GM19043 (cell line): ENCODE measurements at regions not wholly inside any gene's neighbourhood (a gene's known extent, or its start where the extent isn't known, plus 50 kb on each side); places are given as distances from the start of the nearest gene placed in this dataset.

Experiments used
- ATAC-seq: cut with Tn5 transposase; IDR thresholded peaks from one replicate; pipeline ENCODE4 v1.9.1; 2021; ENCODE audit warnings: low read depth; ENCODE audit not compliant: unreplicated experiment

- ATAC-seq, result no peak
Measured at GRCh38 chr2:238963161-238963970, 115.5 kb downstream of the TWIST2 start.

GRCh38 chr2:238963971-238964328 is 116.1 kb downstream of the TWIST2 start:
- ATAC-seq, result no peak

GRCh38 chr2:238964544-238965067 is 116.7 kb downstream of the TWIST2 start:
- no peak for ATAC-seq

GRCh38 chr2:238965371-238966071 is 117.6 kb downstream of the TWIST2 start:
- no peak for ATAC-seq

DNA sequence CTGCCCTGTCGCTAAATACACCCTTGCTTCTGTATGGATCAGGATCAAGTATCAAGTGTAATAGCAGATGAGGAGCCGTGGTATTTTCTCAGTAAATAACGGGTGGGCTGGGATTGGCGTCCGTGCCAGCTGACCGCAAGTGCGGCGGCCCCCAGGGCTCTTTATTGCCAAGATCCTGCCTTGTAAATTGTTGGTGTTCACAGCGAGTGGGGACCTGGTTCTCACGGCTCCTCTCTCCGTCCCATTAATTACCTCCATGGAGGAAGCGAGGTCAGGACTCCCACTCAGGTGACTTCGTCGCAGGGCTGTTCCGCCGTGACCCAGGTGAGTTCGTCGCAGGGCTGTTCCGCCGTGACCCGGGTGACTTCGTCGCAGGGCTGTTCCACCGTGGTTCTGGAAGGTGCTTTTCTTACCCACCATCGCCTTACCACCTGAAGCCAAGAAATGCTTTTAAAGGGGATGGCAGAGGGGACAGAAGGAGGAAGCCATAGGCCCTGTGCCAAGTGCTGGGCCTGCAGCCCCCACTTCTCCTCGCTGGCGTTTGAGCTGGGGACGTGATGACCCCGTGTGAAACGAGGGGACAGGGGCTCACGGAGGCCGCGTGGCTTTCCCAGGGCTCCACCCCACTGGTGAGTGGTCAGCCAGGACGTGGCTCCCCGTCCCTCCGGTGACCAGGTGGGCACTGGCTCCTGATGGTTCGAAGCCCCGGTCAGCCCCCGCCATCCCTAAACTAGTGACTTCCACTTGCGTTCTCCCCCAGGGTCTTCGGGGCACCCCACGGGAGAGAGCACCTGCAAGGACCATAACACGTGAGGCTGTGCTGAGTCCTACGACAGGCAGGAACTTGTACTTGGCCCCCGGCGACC is 118.4 kb downstream of the TWIST2 start:
- no peak for ATAC-seq

DNA sequence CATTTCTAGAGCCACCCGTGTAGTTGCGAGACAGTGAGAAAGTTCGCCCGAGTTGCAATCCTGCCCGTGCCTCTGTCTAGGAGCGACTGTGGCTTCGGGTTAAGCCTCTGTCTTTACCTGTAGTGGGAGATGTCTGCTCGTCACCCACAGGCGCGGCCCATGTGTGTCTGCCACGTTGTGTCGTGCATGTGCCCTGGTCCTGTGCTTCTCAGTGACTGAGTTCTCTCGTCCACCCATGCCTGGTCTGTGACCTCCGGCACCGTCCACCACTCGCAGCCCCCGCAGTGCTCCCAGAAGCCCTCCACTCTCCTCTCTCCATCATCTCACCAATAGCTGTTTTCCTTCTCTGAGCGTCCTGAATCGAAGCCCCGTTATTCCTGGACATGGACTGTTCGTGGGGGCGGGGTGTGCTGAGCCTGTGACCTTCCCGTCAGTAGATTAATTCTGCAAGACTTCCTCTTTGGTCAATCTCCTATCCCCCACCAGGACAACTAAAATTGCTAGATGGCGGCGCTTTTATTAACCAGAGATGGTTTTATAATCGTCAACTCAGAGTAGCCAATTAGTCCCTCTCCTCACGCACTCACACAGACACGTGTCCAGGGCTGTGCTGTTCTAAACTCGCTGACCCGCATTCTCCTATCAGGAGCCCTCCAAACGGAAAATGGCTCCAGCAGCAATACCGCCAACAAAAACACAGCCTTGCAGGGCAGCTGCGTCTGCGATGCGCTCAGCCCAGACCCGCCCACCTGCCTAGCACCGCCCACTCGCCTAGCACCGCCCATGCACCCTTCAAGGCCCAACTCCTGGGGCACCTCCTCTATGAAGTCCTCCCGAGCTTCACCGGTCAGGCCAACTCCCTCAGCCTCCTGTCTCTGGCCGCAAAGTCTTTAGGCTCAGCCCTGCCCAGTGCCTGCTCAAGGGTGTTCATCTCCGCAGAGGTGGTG is 119.4 kb downstream of the TWIST2 start:
- ATAC-seq, result no peak

- ATAC-seq, result no peak
Measured at GRCh38 chr2:238967978-238968360, 120.1 kb downstream of the TWIST2 start.

- no peak for ATAC-seq
Measured at GRCh38 chr2:238968616-238969384, 120.9 kb downstream of the TWIST2 start.

DNA sequence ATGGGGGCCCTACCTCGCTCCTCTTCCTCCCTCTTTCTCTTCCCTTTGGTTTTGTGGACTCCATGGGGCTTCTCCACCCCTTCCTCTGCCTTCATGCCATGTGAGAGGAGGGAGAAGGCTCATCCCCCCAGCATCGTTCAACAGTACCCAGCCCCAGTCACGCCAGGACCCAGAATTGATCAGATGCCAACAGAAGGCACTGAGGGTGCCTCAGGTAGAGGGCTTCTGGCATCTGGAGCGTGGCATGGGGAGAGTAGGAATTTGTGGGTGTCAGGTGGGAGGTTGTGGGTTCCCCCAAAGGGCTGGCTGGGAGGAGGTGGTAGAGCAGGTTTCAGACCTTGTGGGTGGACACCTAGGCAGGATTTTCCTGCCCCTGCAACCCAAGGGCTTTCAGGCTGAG is 122.0 kb downstream of the TWIST2 start:
- ATAC-seq, result no peak

- ATAC-seq, result peak; percentile 57
Measured at GRCh38 chr2:238970553-238971081, 122.7 kb downstream of the TWIST2 start.

DNA sequence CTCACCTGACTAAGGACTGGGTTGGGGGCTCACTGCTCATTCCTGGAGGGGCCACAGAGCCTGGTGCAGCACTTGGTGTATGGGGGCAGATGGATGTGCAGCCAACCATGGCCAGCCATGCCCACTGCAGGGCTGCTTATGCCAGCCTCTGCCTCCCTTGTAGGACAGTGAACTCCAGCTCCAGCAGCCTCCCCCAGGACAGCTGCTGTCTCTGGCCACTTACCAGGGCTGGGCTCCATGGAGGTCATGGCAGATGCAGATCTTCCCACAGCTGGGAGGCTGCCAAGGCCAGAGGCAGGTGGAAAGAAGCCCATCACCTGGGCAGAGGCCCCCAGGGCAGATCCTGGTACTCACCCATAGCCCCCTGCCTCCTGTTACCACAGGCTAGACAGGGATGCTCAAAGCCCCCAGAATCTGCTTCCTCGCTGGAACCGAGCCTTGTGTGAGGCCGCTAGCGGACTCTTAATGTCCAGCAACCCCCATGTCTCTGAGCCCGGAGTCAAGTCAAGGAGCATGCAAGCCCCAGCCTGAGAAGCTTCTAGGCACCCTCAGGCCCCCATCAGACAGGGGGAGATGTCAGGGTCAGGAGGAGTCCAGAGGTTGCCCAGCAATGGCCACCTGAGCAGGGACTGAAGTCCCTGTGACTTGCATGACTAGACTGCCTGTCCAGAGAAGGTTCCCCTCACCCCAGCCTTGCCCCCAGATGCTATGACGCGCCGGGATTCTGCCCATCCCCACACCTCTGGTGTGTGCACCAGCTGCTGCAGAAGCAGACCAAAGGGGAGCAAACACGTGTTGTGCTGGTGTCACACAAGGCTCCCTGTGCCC is 123.6 kb downstream of the TWIST2 start:
- no peak for ATAC-seq

DNA sequence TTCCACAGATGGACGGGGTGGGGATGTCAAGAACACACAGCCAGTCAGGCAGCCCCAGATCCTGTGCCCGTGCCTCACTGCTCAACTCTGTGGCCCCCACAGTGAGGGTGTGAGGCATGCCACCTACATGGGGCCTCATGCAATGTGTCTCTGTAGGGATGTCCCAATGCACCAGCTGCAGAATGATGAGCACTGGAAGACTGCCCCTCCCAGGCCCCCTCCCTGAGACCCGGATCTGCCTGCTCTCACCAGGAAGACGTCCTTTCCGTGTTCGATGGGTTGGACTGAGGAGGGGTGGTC is 124.2 kb downstream of the TWIST2 start:
- no peak for ATAC-seq

- ATAC-seq, result no peak
Measured at GRCh38 chr2:238973038-238973739, 125.3 kb downstream of the TWIST2 start.

- ATAC-seq, result no peak
Measured at GRCh38 chr2:238974081-238974480, 126.2 kb downstream of the TWIST2 start.

DNA sequence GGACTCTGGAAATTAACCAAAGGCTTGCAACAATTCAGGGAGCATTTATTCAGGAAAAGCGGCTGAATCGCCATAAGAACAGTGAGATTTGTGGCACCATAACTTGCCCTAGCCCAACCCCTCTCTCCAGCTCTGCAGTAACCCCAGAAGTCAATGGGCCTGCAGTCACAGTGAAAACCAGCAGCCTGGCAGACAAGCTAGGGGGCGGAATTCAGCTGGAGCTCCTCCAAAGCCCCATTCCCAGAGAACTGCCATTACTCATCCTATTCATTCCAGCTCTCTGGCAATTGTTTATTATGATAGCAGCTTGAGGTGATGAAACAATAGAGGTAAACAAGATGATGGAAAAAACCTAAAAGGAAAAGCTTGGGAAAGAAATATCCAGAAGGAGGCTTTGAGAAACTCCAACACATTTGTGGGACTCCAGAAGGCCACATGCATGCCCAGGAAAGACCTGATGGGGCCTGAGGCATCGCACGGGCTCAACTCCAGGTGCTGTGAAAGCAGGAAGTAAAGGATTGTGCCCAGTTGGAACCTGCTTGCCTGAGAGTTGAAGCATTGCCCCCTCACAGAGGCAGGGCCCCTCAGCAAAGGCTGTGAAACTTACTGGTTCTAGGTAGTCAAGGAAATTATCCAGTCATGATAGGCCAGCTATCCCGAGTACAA is 126.7 kb downstream of the TWIST2 start:
- ATAC-seq, result no peak

DNA sequence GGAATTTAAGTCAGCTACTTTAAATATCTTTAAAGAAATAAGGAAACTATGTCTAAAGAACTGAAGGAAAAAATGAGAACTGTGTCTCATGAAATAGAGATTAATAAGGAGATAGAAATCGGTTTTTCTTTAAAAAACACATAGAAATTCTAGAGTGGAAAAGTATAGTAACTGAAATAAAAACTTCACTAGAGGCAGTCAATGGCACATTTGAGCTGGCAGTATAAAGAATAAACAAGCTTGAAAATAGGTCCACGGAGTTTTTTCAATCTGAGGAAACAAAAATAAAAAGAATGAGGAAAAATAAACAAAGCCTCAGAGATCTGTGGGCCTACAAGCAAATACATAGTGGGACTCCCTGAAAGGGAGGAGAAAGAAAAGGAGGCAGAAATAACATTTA is 127.5 kb downstream of the TWIST2 start:
- no peak for ATAC-seq

DNA sequence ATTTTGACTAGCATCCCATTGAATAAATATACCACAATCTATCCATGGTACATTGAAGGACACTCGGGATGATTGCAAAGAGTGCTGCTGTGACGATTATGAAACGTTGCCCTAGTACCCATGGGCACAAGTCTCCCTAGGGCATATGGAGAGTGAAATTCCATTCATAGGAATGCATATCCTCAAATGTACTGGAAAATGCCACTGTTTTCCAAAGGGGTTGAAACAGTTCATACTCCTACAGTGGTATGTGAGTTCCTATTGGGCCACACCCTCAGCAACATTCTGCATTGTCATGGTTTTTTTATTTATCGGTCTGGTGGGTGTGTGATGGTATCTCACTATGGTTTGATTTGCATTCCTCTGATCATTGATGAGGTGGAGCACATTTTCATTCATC is 130.6 kb downstream of the TWIST2 start:
- ATAC-seq, result no peak
